RWPE2 (cell line): ENCODE measurements at regions not wholly inside any gene's neighbourhood (a gene's known extent, or its start where the extent isn't known, plus 50 kb on each side); places are given as distances from the start of the nearest gene placed in this dataset.

ENCODE experiments used
- ATAC-seq: fragments of 200-7000 bp; cut with Tn5 transposase; 3 replicates; pipeline ENCODE4 v1.9.1; 2021; ENCODE audit warnings: low read depth
- DNase-seq: peaks from one replicate; pipeline ENCODE4 v3.0.0-alpha.2; 2020; ENCODE audit warnings: low spot score
- H3K27ac ChIP-seq: fragments of 450-650 bp; 2 replicates; pipeline ENCODE4 v1.5.1; 2017; ENCODE audit warnings: mild to moderate bottlenecking; ENCODE audit not compliant: poor library complexity, severe bottlenecking
- H3K27me3 ChIP-seq: fragments of 250-450 bp; sonication (Bioruptor Pico); 2 replicates; pipeline ENCODE4 v1.5.1; 2021; ENCODE audit warnings: mild to moderate bottlenecking, moderate library complexity; ENCODE audit not compliant: insufficient read depth, poor library complexity, severe bottlenecking
- H3K36me3 ChIP-seq: fragments of 250-450 bp; sonication (Bioruptor Pico); 2 replicates; pipeline ENCODE4 v1.5.1; 2020; ENCODE audit warnings: low read depth, mild to moderate bottlenecking, moderate library complexity
- H3K4me1 ChIP-seq: fragments of 250-450 bp; sonication (Bioruptor Pico); 2 replicates; pipeline ENCODE4 v1.5.1; 2021; ENCODE audit warnings: mild to moderate bottlenecking, moderate library complexity; ENCODE audit not compliant: insufficient read depth, poor library complexity, severe bottlenecking
- H3K4me3 ChIP-seq: fragments of 250-450 bp; sonication (Bioruptor Pico); 2 replicates; pipeline ENCODE4 v1.5.1; 2021; ENCODE audit warnings: mild to moderate bottlenecking, moderate library complexity; ENCODE audit not compliant: severe bottlenecking
- H3K9me3 ChIP-seq: fragments of 250-450 bp; sonication (Bioruptor Pico); 2 replicates; pipeline ENCODE4 v1.5.1; 2021; ENCODE audit warnings: mild to moderate bottlenecking, moderate library complexity; ENCODE audit not compliant: severe bottlenecking
- TF ChIP-seq, protein P1 (sequence below): fragments of 450-650 bp; IDR thresholded peaks from one replicate; pipeline ENCODE4 v1.5.1; 2017; ENCODE audit warnings: mild to moderate bottlenecking, moderate library complexity; ENCODE audit not compliant: poor library complexity, severe bottlenecking

DNA sequence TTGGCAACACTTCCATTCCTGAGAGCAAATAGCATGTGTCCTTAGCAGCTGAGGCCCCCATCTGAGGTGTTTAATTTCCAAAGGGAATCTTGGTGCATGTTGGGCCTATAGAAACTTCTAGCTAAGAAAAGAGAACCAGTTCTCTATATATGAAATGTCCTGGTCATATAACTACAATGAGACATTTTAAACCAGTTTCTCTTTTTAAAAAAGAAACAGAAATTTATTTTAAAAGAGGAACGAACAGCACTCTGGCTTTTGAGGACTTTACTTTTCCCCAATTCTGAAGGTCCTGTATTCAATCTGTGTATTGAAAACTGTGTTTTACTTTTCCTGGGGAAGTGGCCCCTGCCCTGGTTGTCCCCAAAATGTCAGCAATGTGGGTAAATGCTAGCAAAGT, 94.0 kb upstream of the FOXN2 start:
- DNase-seq, result no peak
- Histone ChIP-seq H3K36me3 (no peaks in the 10 kb centered on the region), H3K4me1 (no peaks in the 10 kb centered on the region), H3K27me3 (no peaks in the 10 kb centered on the region), H3K9me3 (no peaks in the 10 kb centered on the region), H3K4me3 (no peak overlapping the region), H3K27ac (no peak overlapping the region)
- TF ChIP-seq, protein P1, sequence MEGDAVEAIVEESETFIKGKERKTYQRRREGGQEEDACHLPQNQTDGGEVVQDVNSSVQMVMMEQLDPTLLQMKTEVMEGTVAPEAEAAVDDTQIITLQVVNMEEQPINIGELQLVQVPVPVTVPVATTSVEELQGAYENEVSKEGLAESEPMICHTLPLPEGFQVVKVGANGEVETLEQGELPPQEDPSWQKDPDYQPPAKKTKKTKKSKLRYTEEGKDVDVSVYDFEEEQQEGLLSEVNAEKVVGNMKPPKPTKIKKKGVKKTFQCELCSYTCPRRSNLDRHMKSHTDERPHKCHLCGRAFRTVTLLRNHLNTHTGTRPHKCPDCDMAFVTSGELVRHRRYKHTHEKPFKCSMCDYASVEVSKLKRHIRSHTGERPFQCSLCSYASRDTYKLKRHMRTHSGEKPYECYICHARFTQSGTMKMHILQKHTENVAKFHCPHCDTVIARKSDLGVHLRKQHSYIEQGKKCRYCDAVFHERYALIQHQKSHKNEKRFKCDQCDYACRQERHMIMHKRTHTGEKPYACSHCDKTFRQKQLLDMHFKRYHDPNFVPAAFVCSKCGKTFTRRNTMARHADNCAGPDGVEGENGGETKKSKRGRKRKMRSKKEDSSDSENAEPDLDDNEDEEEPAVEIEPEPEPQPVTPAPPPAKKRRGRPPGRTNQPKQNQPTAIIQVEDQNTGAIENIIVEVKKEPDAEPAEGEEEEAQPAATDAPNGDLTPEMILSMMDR, result no peak
- ATAC-seq, result no peak

DNA sequence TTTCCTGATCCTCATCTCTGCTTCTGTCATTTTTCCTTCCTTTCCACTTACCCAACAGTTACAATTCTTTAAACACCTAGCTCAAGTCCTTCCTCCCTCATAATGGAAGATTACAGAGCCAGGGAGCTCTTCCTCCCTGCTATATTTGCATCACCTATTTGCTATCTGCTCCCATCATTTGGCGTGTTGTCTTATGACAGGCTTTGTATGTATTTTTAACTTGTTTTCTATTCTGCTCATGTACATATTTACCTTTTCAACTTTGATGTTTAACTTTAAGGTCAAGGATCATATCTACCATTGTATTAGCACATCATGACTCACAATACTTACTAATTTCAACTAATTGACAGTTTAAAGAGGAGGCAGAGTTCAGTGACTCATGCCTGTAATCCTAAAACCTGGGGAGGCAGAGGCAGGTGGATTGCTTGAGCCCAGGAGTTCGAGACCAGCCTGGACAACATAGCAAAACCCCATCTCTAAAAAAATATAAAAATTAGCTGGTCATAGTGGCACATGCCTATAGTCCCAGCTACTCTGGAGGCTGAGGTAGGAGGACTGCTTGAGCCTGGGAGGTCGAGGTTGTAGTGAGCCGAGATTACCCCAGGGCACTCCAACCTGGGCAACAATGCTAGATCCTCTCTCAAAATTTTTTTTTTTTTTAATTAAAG, 92.5 kb upstream of the FOXN2 start:
- H3K9me3 ChIP-seq, result no peaks in the 10 kb centered on the region
- no peak for DNase-seq
- TF ChIP-seq, protein P1, result no peak
- H3K4me1 ChIP-seq, result no peaks in the 10 kb centered on the region
- H3K27me3 ChIP-seq, result no peaks in the 10 kb centered on the region
- H3K4me3 ChIP-seq, result no peak overlapping the region
- no peaks in the 10 kb centered on the region for H3K36me3 ChIP-seq
- H3K27ac ChIP-seq, result no peak overlapping the region
- peak; percentile 64 for ATAC-seq

DNA sequence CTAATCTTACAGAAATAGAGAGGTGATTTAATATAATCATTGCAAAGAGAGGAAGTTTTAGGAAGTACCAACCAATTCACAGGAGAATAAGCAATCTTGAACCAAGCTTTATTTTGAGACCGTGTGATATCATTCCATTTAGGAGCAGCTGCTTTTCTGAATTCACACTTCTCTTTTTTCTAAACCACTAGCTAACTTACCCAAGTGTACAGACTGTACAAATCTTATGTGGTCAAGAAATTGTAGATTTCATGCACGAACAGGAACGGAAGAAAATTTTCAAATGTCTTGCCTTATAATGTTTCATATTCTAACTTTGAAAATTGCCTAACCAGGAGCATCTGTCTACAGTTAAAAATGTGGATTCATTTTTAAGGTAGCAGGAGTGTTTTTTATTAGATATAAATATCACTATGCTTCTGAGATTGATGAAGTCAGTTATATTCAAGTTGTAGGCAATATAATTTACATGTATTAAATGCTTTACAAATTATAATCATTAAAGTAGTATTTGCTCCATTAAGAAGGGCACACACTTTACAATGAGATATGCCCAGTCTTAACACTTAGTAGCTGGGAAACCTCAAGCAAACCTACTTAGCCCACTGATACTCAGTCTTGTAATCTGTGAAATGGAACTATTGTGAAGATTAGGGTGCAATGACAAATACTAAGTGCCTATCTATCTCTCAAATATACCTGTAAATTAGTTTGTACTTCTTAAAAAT, 86.7 kb upstream of the FOXN2 start:
- no peaks in the 10 kb centered on the region for H3K4me1 ChIP-seq
- no peak overlapping the region for H3K4me3 ChIP-seq
- H3K9me3 ChIP-seq, result no peaks in the 10 kb centered on the region
- no peaks in the 10 kb centered on the region for H3K36me3 ChIP-seq
- ATAC-seq (no peak), DNase-seq (no peak)
- H3K27ac ChIP-seq, result no peak overlapping the region
- TF ChIP-seq, protein P1, result no peak
- H3K27me3 ChIP-seq, result no peaks in the 10 kb centered on the region

DNA sequence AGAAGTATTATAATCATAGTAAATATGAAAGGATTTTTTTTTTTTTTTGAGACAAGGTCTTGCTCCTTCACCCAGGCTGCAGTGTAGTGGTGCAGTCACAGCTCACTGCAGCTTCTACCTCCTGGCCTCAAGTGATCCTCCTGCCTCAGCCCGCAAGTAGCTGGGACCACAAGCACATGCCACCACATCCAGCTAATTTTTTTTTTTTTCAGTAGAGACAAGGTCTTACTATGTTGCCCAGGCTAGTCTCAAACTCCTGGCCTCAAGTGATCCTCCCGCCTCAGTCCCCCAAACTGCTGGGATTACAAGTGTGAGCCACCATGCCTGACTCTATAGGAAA, 86.2 kb upstream of the FOXN2 start:
- Histone ChIP-seq H3K27me3 (no peaks in the 10 kb centered on the region), H3K4me3 (no peak overlapping the region), H3K27ac (no peak overlapping the region), H3K4me1 (no peaks in the 10 kb centered on the region), H3K9me3 (no peaks in the 10 kb centered on the region), H3K36me3 (no peaks in the 10 kb centered on the region)
- no peak for ATAC-seq
- no peak for DNase-seq
- TF ChIP-seq, protein P1, result no peak

DNA sequence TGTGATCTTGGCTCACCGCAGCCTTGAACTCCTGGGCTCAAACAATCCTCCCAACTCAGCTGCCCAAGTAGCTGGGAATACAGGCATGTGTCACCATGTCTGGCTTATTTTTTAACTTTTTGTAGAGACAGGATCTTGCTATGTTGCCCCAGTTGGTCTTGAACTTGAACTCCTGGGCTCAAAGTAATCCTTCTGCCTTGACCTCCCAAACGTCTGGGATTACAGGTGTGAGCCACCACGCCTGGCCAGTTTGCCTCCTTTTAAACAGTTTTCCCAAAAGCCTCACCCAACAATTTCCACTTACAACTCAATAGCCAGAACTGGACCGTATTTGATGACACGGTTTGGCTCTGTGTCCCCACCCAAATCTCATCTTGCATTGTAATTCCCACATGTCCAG, 85.4 kb upstream of the FOXN2 start:
- DNase-seq, result no peak
- no peak overlapping the region for H3K27ac ChIP-seq
- no peak for ATAC-seq
- TF ChIP-seq, protein P1, result no peak
- no peak overlapping the region for H3K4me3 ChIP-seq
- H3K36me3 ChIP-seq, result no peaks in the 10 kb centered on the region
- no peaks in the 10 kb centered on the region for H3K9me3 ChIP-seq
- H3K27me3 ChIP-seq, result no peaks in the 10 kb centered on the region
- H3K4me1 ChIP-seq, result no peaks in the 10 kb centered on the region
